Effector CD4-positive, alpha-beta T cell (primary cell): ENCODE measurements at regions not wholly inside any gene's neighbourhood (a gene's known extent, or its start where the extent isn't known, plus 50 kb on each side); places are given as distances from the start of the nearest gene placed in this dataset.
"Not testable (repeated sequence)": the region's sequence is repeated elsewhere in the genome, so short reads cannot be mapped to it uniquely, and the experiment has no call there.

Source experiments
- DNase-seq: peaks from one replicate; pipeline ENCODE4 v3.0.0-alpha.2; 2020

DNA sequence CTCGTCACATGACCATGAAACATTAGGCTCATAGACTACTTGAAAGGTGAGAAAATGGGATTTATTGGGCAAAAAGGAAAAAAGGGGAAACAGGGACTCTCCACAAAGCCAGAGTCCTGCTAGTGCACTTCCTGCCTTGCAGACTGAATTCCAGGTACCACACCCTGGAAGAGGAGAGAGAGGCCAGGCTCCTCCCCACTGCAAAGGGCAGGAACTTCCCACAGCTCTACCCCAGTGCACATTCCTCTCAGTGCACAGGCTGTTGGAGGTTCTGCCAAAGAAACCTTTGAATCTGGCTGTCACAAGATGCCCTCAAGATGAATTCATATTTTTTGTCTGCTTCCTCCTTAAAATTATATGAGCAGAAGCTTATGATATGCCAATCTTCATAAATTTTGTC, 920.4 kb upstream of the GJE1 start:
- DNase-seq: no peak

DNA sequence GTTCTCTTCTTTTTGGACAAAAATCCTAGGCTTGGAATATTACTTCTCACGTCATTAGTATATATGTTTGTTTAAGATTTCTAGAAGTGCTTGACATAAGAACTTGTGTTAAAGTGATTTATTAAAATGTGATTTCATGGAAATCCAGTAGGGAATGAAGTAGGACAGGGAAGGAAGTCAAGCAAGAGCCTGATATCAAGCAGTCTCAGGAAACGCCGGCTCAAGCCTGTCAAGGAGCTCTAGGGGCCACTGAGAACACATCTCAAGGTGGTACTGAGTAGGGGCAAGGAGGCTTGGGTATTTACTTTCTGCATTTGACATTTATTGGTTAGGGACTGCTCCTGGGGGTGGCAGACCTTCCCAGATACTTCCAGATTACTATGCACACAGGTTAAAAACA, 920.9 kb upstream of the GJE1 start:
- DNase-seq: no peak

DNA sequence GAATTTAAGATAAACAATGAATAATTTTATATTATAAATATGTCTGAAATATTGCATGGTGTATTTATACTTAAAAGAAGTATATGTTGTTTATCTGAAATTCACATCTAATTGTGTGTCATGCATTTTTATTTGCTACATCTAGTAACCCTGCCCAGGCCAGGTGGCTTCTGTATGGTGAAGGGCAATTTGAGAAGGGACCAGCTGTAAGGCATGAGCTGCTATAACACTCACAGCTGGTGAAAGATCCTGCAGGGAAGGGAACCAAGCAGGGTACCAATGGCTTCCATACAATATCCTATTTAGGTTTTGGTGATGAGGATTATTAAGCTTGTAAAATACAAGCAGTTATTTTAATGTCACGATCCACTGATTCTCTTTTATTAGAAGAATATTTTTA, 921.8 kb upstream of the GJE1 start:
- DNase-seq: no peak

DNA sequence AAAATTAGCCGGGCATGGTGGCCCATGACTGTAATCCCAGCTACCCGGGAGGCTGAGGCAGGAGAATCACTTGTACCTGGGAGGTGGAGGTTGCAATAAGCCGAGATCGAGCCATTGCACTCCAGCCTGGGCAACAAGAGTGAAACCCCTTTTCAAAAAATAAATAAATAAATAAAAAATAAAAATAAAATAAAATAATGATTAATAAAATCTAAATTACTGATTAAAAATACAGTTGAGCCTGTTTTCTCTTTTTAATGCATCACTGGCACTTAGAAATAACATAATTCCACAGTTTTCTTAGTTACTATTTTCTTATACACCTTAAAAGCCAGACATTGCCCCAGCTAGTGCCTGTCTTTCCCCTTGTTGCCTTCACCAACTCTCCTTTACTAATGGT, 922.8 kb upstream of the GJE1 start:
- DNase-seq: no peak

DNA sequence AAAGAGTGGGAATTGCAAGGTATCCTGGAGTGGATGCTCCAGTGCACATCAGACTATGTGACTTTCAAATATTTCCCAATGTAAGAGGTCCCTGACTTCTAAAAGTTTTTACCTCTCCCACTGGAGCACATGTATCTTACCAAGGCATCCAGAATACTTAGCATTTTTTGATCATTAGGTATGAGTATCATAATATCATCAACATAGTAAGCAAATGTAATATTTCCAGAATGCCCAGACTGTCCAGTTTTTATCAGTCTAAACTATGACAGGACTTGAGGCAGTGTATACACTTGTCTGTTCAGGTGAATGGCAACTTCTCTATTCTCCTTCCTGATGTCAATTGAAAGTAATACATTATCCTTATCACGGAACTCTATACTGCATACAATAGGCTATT, 924.6 kb upstream of the GJE1 start:
- DNase-seq: no peak

DNA sequence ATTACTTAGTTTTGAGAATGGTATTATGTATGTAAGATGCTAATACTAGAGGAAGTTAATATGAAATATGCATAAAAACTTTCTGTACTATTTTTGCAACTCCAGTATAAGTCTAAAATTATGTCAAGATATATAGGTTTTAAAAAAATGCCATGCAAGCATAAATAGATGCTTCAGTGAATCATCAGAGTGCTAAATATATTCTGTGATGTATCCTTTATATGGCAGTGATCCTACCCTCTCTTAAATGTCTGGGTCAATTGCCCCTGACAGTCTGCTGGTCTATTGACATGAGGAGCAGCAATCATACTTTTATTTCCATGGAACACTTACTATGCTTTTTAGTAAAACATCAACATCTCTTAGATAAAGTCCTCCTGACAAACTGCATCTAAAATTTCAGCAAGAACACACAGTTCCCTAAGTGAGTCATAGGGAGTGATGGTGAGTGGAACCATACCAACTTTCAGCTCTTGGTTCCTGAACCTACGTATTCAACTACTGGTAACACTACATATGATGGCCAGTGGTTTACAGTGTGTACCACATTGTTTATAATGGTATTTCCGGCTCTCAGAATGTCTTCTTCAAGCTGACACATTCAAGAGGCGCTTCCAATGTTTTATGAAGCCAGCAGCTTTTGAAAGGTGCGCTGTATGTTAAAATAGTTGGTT, 928.7 kb upstream of the GJE1 start:
- DNase-seq: no peak

DNA sequence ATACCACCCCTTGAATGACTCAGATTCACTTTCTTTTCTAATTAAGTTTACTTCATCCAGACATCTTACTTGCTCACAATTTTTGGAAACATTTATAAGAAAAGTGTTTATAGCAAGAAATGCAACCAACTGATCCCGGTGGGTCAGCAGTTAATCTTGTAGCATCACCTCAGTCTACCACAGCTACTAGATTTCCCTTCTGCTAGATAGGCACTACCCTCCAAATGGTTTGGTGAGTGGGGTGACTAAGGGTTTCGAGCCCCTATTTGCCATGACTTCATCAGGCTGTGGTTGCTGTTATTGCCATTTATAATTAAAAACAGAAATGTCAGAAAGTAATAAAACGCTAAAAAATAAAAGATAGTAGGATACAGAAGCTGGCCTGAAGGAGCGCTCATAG, 930.1 kb upstream of the GJE1 start:
- DNase-seq: no peak

DNA sequence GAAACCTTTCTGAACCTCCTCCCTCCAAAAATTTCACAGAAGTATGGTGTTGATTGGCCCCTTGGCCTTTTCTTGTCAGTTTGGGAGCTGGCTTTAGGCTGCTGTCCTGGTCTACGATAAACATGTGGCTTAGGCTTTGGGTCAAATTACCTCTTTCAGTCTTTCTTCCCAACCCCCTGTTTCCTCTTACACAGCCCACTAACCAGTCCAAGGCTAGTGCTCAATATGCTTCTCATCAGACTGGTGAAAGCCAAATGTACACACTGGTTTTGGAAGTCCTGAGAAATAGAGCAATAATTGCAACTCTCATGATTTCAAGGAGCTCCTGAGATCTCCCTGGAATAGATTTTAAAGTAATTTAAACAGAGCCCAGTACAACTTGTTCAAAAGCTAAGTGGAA, 933.7 kb upstream of the GJE1 start:
- no peak for DNase-seq

DNA sequence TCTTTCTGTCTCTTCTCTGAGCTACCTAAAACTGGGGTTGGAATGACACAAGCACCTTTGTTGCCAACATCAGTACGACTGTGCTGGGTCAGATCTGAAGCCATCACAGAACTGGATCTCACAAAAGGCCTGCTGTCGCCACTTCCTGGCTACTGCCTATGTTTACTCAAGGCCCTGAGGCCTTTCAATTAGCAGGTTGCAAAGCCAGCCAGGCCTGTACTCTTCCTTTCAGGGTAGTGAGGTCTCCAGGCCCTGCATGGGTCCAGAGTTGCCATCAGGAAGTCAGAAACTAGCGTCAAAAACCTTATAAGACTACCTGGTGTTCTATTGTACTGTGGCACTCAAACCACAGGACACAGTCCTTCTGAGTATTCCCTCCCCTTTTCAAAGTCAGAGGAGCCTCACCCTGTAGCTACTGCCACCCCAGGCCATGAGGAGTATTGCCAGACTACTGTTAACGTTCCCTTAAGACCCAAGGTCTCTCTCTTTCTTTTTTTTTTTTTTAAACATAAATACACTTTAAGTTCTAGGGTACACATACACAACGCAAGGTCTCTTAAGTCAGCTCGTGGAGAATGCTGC, 937.4 kb upstream of the GJE1 start:
- no peak for DNase-seq

DNA sequence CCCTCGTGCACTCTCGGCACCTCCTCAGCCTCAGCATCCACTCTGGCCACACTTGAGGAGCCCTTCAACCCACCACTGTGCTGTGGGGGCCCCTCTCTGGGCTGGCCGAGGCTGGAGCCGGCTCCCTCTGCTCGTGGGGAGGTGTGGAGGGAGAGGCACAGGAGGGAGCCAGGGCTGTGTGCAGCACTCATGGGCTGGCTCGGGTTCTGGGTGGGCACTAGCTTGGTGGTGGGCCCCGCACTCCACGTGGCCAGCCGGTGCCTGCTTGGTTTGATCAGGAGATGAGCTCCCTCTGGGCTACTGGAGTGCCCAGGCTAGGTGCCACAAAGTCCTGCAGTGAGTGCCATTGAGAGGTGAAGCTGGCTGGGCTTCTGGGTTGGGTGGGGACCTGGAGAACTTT, 949.4 kb upstream of the GJE1 start:
- DNase-seq: no peak

DNA sequence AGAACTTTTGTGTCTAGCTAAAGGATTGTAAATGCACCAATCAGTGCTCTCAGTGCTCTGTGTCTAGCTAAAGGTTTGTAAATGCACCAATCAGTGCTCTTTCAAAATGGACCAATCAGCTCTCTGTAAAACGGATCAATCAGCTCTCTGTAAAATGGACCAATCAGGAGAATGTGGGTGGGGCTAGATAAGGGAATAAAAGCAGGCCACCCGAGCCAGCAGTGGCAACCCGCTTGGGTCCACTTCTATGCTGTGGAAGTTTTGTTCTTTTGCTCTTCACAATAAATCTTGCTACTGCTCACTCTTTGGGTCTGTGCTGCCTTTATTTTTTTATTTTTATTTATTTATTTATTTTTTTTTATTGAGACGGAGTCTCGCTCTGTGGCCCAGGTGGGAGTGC, 957.3 kb upstream of the GJE1 start:
- not testable (repeated sequence) for DNase-seq

DNA sequence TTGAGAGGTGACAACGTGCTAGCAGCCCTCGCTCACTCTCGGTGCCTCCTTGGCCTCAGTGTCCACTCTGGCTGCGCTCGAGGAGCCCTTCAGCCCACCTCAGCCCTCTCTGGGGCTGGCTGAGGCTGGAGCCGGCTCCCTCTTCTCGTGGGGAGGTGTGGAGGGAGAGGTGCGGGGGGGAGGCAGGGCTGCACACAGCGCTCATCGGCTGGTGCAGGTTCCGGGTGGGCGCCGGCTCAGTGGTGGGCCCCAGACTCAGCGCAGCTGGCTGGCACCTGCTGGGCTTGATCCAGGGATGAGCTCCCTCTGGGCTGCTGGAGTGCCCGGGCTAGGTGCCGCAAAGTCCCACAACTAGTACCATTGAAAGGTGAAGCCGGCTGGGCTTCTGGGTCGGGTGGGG, 957.8 kb upstream of the GJE1 start:
- DNase-seq: no peak

DNA sequence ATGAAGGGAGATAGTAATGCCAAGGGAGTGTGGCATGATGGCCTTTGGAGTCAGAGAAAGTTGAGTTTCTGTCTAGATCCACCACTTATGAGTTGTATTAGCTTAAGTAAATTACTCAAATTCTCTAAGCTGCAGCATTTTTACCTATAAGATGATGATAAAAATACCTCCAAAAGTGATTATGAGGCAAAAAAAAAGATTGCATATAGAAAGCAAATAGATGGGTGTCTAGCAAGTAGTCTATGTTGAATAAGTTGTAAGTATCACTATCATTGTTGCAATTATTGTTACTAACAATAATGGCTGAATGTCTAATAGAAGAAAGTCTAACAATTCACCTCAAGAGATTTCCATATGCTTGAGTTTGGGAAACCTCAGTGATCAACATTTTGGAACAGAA, 959.2 kb upstream of the GJE1 start:
- no peak for DNase-seq

DNA sequence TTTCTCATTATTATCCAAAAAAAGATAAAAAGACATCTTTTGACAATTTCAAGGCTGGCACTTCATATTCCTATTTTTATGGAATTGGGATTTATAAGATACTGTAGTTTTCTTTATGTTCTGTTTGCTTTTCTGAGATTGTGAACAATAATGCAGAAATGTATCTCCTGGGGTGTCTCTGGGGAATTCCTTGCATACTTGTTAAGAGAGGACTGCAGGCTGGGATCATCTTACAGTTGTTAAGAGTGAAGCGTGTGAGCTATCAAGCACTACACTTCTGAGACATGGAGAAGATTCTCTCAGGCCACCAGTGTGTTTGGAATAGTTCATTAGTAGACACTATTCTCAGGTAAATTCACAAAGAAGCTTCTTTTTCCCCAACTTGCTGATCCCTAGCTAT, 963.3 kb upstream of the GJE1 start:
- no peak for DNase-seq

DNA sequence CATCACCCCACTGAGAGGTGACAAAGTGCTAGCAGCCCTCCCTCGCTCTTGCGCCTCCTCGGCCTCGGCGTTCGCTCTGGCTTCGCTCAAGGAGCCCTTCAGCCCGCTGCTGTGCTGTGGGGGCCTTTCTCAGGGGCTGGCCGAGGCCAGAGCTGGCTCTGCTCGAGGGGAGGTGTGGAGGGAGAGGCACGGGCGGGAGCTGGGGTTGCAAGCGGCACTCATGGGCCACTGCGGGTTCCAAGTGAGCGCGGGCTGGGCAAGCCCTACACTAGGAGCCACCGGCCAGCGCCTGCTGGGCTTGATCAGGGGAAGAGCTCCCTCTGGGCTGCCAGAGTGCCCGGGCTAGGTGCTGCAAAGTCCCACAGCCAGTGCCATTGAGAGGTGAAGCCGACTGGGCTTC, 964.8 kb upstream of the GJE1 start:
- no peak for DNase-seq

DNA sequence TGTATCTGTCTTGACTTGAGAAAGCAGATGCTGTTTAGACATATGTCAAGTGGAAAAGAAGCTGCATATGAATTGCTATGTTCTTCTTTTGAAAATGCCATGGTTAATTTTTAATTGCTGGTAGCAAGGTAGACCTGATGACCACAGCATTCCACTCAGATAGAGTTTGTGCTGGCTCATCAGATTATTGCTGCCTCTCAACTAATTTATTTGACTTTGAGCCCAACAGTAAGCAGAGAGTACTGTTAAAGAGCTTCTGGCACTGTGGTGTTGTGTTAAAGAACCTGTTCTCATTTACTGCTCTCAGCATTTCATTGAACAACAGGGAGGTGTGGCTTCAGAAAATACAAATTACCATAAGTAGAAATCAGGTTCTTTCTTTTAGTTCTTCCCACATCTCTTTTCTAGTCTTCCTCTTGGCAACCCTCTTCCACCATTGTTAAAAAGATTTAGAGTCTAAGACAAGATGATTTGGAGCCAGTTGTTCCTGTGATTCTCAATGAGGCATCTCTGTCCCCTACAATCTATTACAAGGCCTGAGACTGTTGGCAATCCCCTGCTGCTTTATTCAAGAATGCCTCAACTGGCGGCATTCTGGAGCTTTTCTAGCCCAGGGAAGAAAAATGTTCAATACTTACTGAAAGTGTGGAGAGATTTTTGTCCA, 967.6 kb upstream of the GJE1 start:
- no peak for DNase-seq

DNA sequence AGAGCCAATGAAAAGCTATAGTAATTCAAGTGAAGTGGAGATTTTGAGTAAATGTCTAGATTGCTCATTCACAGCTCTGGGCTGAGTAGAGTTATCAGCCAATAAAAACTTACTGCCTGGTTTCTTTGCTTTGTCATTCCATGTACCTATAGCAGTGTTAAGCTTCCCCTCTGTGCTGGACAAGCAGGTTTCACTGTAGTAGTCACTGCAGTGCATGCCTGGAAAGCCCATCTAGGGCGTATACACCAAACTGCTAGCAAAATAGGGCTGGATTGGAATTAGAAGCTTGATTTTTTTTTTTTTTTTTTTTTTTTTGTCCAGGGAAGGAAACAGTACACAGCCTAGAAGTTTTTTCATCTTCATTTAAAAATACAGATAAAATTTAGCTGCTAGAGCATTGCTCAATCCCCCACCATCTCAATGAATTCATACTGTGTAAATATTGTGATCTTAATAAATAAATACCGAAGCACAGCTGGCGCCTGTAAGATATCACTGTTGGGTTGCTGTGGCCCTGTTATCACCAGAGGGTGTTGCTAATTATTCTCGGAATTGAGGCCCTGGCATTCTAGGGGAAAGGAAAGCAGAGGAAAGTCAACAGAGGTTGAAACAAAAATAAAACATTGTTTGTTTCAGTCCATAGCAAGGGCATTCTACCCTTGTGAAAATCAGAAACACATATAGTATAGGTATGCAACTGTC, 968.5 kb upstream of the GJE1 start:
- no peak for DNase-seq

DNA sequence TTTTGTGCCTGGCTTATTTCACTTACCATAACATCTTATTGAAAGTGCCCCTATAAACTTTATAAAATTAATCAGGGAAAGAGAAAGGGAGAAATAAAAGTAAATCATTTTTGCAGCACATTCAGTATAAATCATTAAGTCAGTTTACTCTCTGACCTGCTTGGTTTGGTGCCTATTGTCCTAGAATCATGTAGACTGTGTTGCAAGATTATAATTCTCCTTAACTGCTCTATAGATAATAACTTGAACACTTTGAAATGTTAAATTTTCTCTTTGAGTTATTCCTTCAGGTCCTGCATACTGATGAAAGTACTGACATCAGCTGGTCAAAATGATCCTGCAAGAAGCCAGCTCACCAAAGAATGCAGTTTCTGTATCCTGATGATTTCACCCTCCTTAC, 969.6 kb upstream of the GJE1 start:
- DNase-seq: no peak

DNA sequence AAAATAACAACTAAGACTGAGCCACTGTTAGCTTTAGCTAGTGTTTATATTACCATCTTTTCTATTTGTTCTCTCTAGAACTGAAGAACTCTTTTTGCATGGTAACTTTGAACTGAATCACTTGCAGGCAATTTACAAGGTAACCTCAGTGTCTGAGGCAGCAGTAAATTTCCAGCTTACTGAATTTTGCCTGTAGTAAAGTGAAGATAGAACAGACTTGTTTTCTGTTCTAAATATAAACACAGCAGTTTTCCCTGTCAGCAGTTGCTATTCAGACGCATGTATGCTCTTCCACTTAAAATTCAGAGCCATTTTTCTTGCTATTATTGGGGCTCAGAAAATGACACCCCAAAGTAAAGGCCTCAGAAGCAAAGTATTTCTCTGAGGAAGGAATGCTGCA, 974.0 kb upstream of the GJE1 start:
- DNase-seq: no peak

DNA sequence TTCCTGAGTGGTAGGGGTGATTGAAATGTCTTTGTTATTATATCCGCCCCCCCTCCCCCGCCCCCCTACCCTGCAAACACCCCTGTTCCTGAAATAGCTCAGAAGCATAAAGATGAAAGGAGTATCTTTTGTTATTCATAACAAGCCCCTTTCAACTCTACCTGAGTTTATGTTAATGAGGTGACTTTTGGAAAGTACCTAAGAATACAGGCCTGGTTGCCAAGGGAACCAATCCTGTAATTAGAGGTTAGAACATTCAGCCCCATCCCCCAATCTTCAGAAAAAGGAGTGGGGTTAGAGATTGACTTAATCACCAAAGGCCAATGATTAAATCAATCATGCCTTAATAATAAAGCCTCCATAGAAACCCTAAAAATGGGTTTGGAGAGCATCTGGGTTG, 979.2 kb upstream of the GJE1 start:
- DNase-seq: peak; percentile 29

DNA sequence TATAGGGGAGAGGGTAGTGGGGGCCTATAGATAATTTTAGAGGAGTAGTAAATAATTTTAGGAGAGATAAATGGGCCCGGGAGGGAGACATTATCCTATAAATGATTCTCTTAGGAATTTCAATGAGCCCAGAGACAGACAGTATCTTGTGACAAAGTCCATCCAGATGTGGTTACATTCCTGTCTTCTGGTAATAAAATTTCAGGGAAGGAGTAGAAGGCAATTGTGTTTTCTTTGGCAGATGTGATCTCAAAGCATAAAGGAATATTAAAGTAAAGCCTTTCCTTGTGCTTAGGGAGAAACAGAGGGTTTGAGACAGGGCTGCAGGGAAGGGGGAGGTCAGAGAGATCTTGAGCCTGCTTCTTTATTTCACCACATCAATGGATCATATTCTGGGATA, 979.8 kb upstream of the GJE1 start:
- no peak for DNase-seq

DNA sequence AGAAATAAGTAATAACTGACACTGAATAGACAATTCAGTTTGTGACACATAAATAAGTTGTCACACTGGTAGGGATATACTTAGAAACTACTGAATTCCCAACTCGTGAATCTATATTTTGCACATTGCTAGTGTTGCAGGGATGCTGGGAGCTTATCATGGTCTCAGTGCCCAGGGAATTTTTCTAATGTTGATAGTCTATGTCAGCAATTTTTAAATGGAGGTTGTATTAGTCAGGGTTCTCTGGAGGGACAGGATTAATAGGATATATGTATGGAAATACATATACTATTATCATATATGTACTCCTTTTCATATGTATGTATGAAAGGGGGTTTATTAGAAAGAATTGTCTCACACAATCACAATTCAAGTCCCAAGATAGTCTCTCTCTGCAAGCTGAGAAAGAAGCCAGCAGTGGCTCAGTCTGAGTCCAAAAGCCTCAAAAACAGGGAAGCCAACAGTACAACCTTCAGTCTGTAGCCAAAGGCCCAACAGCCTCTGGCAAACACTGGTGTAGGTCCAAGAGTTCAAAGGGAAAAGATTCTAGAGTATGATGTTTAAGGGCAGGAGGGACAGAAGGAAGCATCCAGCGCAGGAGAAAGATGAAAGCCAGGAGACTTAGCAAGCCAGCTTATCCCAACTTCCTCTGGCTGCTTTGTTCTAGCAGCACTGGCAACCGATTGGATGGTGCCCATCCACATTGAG, 980.9 kb upstream of the GJE1 start:
- DNase-seq: no peak

DNA sequence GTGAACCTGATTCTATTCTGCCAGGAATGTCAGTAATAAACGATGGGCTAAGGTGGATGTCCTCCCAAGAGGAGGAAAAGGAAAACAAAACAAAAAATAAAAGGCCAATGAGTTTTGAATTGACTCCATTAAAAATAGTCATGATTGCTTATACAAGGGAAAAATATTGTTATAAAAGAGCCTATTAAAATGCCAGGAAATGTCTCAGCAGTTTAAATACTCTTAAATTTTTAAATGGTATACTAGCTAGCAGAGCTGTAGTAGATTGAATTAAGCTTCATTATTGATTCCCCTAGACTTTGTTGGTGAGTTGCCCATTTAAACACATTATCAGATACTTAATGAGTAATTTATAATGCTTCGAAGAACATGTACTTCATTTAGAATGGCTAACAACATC, 990.9 kb upstream of the GJE1 start:
- no peak for DNase-seq

DNA sequence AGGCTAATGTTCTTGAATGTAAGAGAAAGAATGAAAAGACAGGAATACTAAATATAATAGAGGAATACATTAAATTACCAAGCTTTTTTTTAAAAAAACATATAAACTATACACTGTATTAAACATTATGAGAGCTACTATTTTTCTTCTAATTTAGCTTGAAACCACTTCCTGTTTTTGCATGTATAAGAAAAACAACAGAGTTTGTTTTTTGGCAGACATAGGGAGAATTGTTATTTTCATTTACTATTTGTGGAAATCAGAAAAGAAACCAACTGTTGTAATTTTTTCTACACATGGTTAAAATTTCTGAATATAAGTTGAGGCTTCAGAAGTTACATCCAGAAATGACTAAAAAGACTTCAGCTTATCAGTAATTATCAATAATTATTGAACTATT, 991.8 kb upstream of the GJE1 start:
- no peak for DNase-seq
